ENCODE measurements at regions not wholly inside any gene's neighbourhood (a gene's known extent, or its start where the extent isn't known, plus 50 kb on each side); places are given as distances from the start of the nearest gene placed in this dataset.

GRCh38 chr5:125274938-125275724 lies 528.7 kb upstream of the ZNF608 start:
- Mint-ChIP-seq H3K4me1 (ENCODE audit: low read depth) (no peaks in the 10 kb centered on the region), H3K27ac (no peak overlapping the region), H3K27me3 (ENCODE audit: insufficient read depth) (no peaks in the 10 kb centered on the region), H3K9me3 (no peaks in the 10 kb centered on the region), H3K4me3 (no peak overlapping the region), H3K36me3 (ENCODE audit: low read depth) (no peaks in the 10 kb centered on the region)
- intact Hi-C loops (cut with micrococcal nuclease): no loop called here
- DNase-seq (ENCODE audit: low spot score): no peak

- Mint-ChIP-seq H3K27me3 (ENCODE audit: insufficient read depth) (no peaks in the 10 kb centered on the region), H3K27ac (no peak overlapping the region), H3K9me3 (no peaks in the 10 kb centered on the region), H3K4me3 (no peak overlapping the region), H3K4me1 (ENCODE audit: low read depth) (no peaks in the 10 kb centered on the region), H3K36me3 (ENCODE audit: low read depth) (no peaks in the 10 kb centered on the region)
- intact Hi-C loops (cut with micrococcal nuclease): no loop called here
- DNase-seq (ENCODE audit: low spot score): no peak
These were observed 529.3 kb upstream of the ZNF608 start for GRCh38 chr5:125275725-125276090.

- DNase-seq (ENCODE audit: low spot score): no peak
- Mint-ChIP-seq H3K27me3 (ENCODE audit: insufficient read depth) (no peaks in the 10 kb centered on the region), H3K36me3 (ENCODE audit: low read depth) (no peaks in the 10 kb centered on the region), H3K4me3 (no peak overlapping the region), H3K27ac (no peak overlapping the region), H3K9me3 (no peaks in the 10 kb centered on the region), H3K4me1 (ENCODE audit: low read depth) (no peaks in the 10 kb centered on the region)
- intact Hi-C loops (cut with micrococcal nuclease): no loop called here
These were observed 529.7 kb upstream of the ZNF608 start for GRCh38 chr5:125276096-125276495.

- no peak for DNase-seq (ENCODE audit: low spot score)
- Mint-ChIP-seq H3K9me3 (no peaks in the 10 kb centered on the region), H3K4me3 (no peak overlapping the region), H3K36me3 (ENCODE audit: low read depth) (no peaks in the 10 kb centered on the region), H3K27ac (no peak overlapping the region), H3K4me1 (ENCODE audit: low read depth) (no peaks in the 10 kb centered on the region), H3K27me3 (ENCODE audit: insufficient read depth) (no peaks in the 10 kb centered on the region)
- intact Hi-C loops (cut with micrococcal nuclease): no loop called here
These were observed 531.2 kb upstream of the ZNF608 start for GRCh38 chr5:125277494-125278154.

- no peaks in the 10 kb centered on the region for H3K9me3 Mint-ChIP-seq
- intact Hi-C loops (cut with micrococcal nuclease): no loop called here
These were observed 532.3 kb upstream of the ZNF608 start for GRCh38 chr5:125278711-125279110.

GRCh38 chr5:125281667-125282066 lies 535.2 kb upstream of the ZNF608 start:
- intact Hi-C loops (cut with micrococcal nuclease): no loop called here
- no peaks in the 10 kb centered on the region for H3K27me3 Mint-ChIP-seq (ENCODE audit: insufficient read depth)
- H3K36me3 Mint-ChIP-seq (ENCODE audit: low read depth): no peaks in the 10 kb centered on the region
- H3K27ac Mint-ChIP-seq: no peak overlapping the region
- no peaks in the 10 kb centered on the region for H3K9me3 Mint-ChIP-seq
- H3K4me1 Mint-ChIP-seq (ENCODE audit: low read depth): no peaks in the 10 kb centered on the region
- no peak for DNase-seq (ENCODE audit: low spot score)
- H3K4me3 Mint-ChIP-seq: no peak overlapping the region

More at GRCh38 chr5:125278711-125279110, 532.3 kb upstream of the ZNF608 start:
- Mint-ChIP-seq H3K27me3 (ENCODE audit: insufficient read depth) (no peaks in the 10 kb centered on the region), H3K36me3 (ENCODE audit: low read depth) (no peaks in the 10 kb centered on the region), H3K4me1 (ENCODE audit: low read depth) (no peaks in the 10 kb centered on the region), H3K4me3 (no peak overlapping the region), H3K27ac (no peak overlapping the region)
- DNase-seq (ENCODE audit: low spot score): no peak

- Mint-ChIP-seq H3K4me3 (no peak overlapping the region), H3K9me3 (no peaks in the 10 kb centered on the region), H3K4me1 (ENCODE audit: low read depth) (no peaks in the 10 kb centered on the region), H3K36me3 (ENCODE audit: low read depth) (no peaks in the 10 kb centered on the region), H3K27ac (no peak overlapping the region), H3K27me3 (ENCODE audit: insufficient read depth) (no peaks in the 10 kb centered on the region)
- DNase-seq (ENCODE audit: low spot score): no peak
- intact Hi-C loops (cut with micrococcal nuclease): no loop called here
These were observed 536.9 kb upstream of the ZNF608 start for GRCh38 chr5:125283372-125283771.

GRCh38 chr5:125286271-125286670 lies 539.8 kb upstream of the ZNF608 start:
- Mint-ChIP-seq H3K4me1 (ENCODE audit: low read depth) (no peaks in the 10 kb centered on the region), H3K36me3 (ENCODE audit: low read depth) (no peaks in the 10 kb centered on the region), H3K9me3 (no peaks in the 10 kb centered on the region), H3K27ac (no peak overlapping the region), H3K27me3 (ENCODE audit: insufficient read depth) (no peaks in the 10 kb centered on the region), H3K4me3 (no peak overlapping the region)
- intact Hi-C loops (cut with micrococcal nuclease): no loop called here
- no peak for DNase-seq (ENCODE audit: low spot score)

- Mint-ChIP-seq H3K36me3 (ENCODE audit: low read depth) (no peaks in the 10 kb centered on the region), H3K9me3 (no peaks in the 10 kb centered on the region), H3K27ac (no peak overlapping the region), H3K4me3 (no peak overlapping the region), H3K27me3 (ENCODE audit: insufficient read depth) (no peaks in the 10 kb centered on the region), H3K4me1 (ENCODE audit: low read depth) (no peaks in the 10 kb centered on the region)
- DNase-seq (ENCODE audit: low spot score): no peak
- intact Hi-C loops (cut with micrococcal nuclease): no loop called here
These were observed 543.2 kb upstream of the ZNF608 start for GRCh38 chr5:125289606-125290005.

GRCh38 chr5:125290935-125291334 lies 544.5 kb upstream of the ZNF608 start:
- Mint-ChIP-seq H3K27me3 (ENCODE audit: insufficient read depth) (no peaks in the 10 kb centered on the region), H3K27ac (no peak overlapping the region), H3K4me3 (no peak overlapping the region), H3K9me3 (no peaks in the 10 kb centered on the region), H3K36me3 (ENCODE audit: low read depth) (no peaks in the 10 kb centered on the region), H3K4me1 (ENCODE audit: low read depth) (no peaks in the 10 kb centered on the region)
- no peak for DNase-seq (ENCODE audit: low spot score)
- intact Hi-C loops (cut with micrococcal nuclease): no loop called here

- DNase-seq (ENCODE audit: low spot score): no peak
- Mint-ChIP-seq H3K4me3 (no peak overlapping the region), H3K9me3 (no peaks in the 10 kb centered on the region), H3K27ac (no peak overlapping the region), H3K4me1 (ENCODE audit: low read depth) (no peaks in the 10 kb centered on the region), H3K27me3 (ENCODE audit: insufficient read depth) (no peaks in the 10 kb centered on the region), H3K36me3 (ENCODE audit: low read depth) (no peaks in the 10 kb centered on the region)
- intact Hi-C loops (cut with micrococcal nuclease): no loop called here
These were observed 545.0 kb upstream of the ZNF608 start for GRCh38 chr5:125291447-125291846.

GRCh38 chr5:125293223-125293622 lies 546.8 kb upstream of the ZNF608 start:
- no peak for DNase-seq (ENCODE audit: low spot score)
- Mint-ChIP-seq H3K27me3 (ENCODE audit: insufficient read depth) (no peaks in the 10 kb centered on the region), H3K4me1 (ENCODE audit: low read depth) (no peaks in the 10 kb centered on the region), H3K36me3 (ENCODE audit: low read depth) (no peaks in the 10 kb centered on the region), H3K27ac (no peak overlapping the region), H3K4me3 (no peak overlapping the region), H3K9me3 (no peaks in the 10 kb centered on the region)
- intact Hi-C loops (cut with micrococcal nuclease): no loop called here

- no peaks in the 10 kb centered on the region for H3K9me3 Mint-ChIP-seq
- H3K4me3 Mint-ChIP-seq: no peak overlapping the region
- no peak for DNase-seq (ENCODE audit: low spot score)
- H3K27ac Mint-ChIP-seq: no peak overlapping the region
- no peaks in the 10 kb centered on the region for H3K36me3 Mint-ChIP-seq (ENCODE audit: low read depth)
- intact Hi-C loops (cut with micrococcal nuclease): no loop called here
- H3K4me1 Mint-ChIP-seq (ENCODE audit: low read depth): no peaks in the 10 kb centered on the region
- no peaks in the 10 kb centered on the region for H3K27me3 Mint-ChIP-seq (ENCODE audit: insufficient read depth)
These were observed 547.3 kb upstream of the ZNF608 start for GRCh38 chr5:125293726-125294125.

All from activated T-helper 1 cell treated with anti-CD3 and anti-CD28 coated beads, Interleukin-12 subunit alpha, Interleukin-12 subunit beta, Interleukin-2, Interleukin-4 antibody, amounts not matched to agents 30 ng/mL and 10 ng/mL and 1 ng/mL, durations not matched to agents 14 hours and 24 hours and 36 hours (primary cell).